NT2/D1 (cell line): ENCODE measurements at regions not wholly inside any gene's neighbourhood (a gene's known extent, or its start where the extent isn't known, plus 50 kb on each side); places are given as distances from the start of the nearest gene placed in this dataset.

Experiments used
- SUZ12 ChIP-seq: IDR thresholded peaks from 2 replicates; pipeline ENCODE4 v1.6.1; 2011; ENCODE audit not compliant: insufficient read length, insufficient read depth; ENCODE audit errors: extremely low read depth
- ZNF274 ChIP-seq: IDR thresholded peaks from 2 replicates; pipeline ENCODE4 v1.6.1; 2011; ENCODE audit warnings: mild to moderate bottlenecking, low read depth, low read length

- no peak for TF ChIP-seq ZNF274
- TF ChIP-seq SUZ12: no peak
These were observed 1165.6 kb upstream of the ZEB2 start for GRCh38 chr2:145685383-145686050.
